PC-3 (cell line): ENCODE measurements at regions not wholly inside any gene's neighbourhood (a gene's known extent, or its start where the extent isn't known, plus 50 kb on each side); places are given as distances from the start of the nearest gene placed in this dataset.
"Not testable (repeated sequence)": the region's sequence is repeated elsewhere in the genome, so short reads cannot be mapped to it uniquely, and the experiment has no call there.

Experiments
- EZH2 ChIP-seq: fragments of 300-600 bp; sonication (generic); IDR thresholded peaks from one replicate; pipeline ENCODE4 v1.6.1; 2017; ENCODE audit warnings: antibody characterized with exemption, mild to moderate bottlenecking, low read length; ENCODE audit not compliant: unreplicated experiment
- EZH2phosphoT487 ChIP-seq: fragments of 300-600 bp; sonication (generic); IDR thresholded peaks from 2 replicates; pipeline ENCODE4 v1.6.1; 2018; ENCODE audit warnings: mild to moderate bottlenecking, antibody characterized with exemption, low read length, borderline replicate concordance
- TF ChIP-seq, protein P1 (sequence below): fragments of 300-600 bp; sonication (generic); conservative IDR thresholded peaks from 2 replicates; pipeline ENCODE4 v1.5.1; 2017; ENCODE audit warnings: antibody characterized with exemption, low read depth, mild to moderate bottlenecking, low read length

- TF ChIP-seq, protein P1, sequence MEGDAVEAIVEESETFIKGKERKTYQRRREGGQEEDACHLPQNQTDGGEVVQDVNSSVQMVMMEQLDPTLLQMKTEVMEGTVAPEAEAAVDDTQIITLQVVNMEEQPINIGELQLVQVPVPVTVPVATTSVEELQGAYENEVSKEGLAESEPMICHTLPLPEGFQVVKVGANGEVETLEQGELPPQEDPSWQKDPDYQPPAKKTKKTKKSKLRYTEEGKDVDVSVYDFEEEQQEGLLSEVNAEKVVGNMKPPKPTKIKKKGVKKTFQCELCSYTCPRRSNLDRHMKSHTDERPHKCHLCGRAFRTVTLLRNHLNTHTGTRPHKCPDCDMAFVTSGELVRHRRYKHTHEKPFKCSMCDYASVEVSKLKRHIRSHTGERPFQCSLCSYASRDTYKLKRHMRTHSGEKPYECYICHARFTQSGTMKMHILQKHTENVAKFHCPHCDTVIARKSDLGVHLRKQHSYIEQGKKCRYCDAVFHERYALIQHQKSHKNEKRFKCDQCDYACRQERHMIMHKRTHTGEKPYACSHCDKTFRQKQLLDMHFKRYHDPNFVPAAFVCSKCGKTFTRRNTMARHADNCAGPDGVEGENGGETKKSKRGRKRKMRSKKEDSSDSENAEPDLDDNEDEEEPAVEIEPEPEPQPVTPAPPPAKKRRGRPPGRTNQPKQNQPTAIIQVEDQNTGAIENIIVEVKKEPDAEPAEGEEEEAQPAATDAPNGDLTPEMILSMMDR, result not testable (repeated sequence)
- not testable (repeated sequence) for TF ChIP-seq EZH2phosphoT487, EZH2
Observed at GRCh38 chr2:63746548-63746947, 95.1 kb upstream of the UGP2 start.
